ENCODE measurements at regions not wholly inside any gene's neighbourhood (a gene's known extent, or its start where the extent isn't known, plus 50 kb on each side); places are given as distances from the start of the nearest gene placed in this dataset.

DNA sequence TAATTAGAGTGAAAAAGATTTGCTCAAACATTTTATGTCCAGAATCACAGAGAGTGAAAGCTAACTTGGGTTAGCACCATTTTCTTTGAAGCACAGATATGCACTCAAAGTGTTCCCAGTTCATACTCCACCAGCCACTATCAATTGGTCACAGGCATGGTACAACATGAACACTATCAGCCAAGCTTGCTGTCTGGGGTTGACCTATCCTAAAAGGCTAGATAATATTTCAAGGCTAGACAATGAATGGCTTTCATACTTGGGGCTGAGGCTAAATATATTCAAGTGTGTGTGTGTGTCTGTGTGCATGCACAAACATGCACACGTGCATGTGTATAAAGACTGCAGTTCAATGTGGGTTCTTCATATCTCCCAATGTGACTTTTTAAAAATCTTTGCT lies 783.0 kb upstream of the GJE1 start:
- in situ Hi-C loops (cut with MboI), result no loop called here
- 89 to 95% methylated on average over 1 of the region's 1 CpG for WGBS, 2 experiments (ENCODE audit: low coverage in 1 of 2, low lambda C conversion rate in 2 of 2, missing lambda C conversion rate in 2 of 2)

DNA sequence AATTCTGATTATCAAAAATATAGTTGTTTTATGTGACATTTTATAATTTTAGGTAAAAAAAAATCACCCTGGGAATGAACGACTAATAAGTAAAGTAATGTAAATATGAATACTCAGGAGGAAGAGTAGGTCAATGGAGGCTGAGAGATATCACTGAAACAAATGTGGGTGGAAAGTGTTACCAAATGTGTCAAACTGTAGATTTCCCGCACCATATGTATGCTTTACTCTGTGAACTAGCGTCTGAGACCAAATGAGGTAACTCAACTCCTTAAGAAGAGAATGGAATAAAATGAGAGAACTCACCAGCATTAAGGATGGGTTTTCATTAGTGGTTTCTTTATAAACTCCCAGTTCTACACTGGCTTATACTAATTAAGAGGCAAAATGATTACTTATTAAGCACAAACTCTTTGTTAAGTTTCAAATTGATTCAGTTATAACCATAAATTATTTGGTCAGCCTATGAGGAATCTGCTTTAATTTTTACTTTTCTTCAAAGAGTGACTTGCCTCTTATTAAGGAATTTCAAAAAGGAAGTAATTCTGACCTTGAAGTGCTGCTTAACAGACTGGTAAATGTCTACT lies 784.7 kb upstream of the GJE1 start:
- no peaks in the 10 kb centered on the region for H4K20me1 ChIP-seq (ENCODE audit: insufficient read depth)
- H3K4me1 ChIP-seq (ENCODE audit: insufficient read depth), result no peaks in the 10 kb centered on the region
- H3K36me3 ChIP-seq (ENCODE audit: low read depth), result no peaks in the 10 kb centered on the region
- 91 to 96% methylated on average over 3 of the region's 3 CpGs for WGBS, 2 experiments (ENCODE audit: low coverage in 1 of 2, low lambda C conversion rate in 2 of 2, missing lambda C conversion rate in 2 of 2)
- H3K9ac ChIP-seq, result no peak overlapping the region
- no peaks in the 10 kb centered on the region for H3K9me2 ChIP-seq (ENCODE audit: insufficient read depth)
- no peaks in the 10 kb centered on the region for H3K79me2 ChIP-seq (ENCODE audit: insufficient read depth)
- H3K9me3 ChIP-seq (ENCODE audit: low read depth), result no peaks in the 10 kb centered on the region
- DNase-seq, result no peak
- no peaks in the 10 kb centered on the region for H3K27me3 ChIP-seq (replicated peaks; ENCODE audit: insufficient read depth)
- in situ Hi-C loops (cut with MboI), result no loop called here
- H3F3A ChIP-seq (ENCODE audit: insufficient read depth), result no peaks in the 10 kb centered on the region
- H2AFZ ChIP-seq, result 0 out of 2 replicates have a peak overlapping the region, but pooled peaks have one; percentile 16
- H3K4me2 ChIP-seq (ENCODE audit: unreplicated experiment), result no peak overlapping the region
- TF ChIP-seq EZH2 (IDR thresholded peaks at IDR 0.05; ENCODE audit: insufficient read depth, poor library complexity, severe bottlenecking) (no peak), EZH2phosphoT487 (IDR thresholded peaks at IDR 0.05; ENCODE audit: insufficient read depth, low read depth) (no peak)
- H3K4me3 ChIP-seq, result no peak overlapping the region
- H3K27ac ChIP-seq, result no peak overlapping the region

More for the DNA sequence above, 783.0 kb upstream of the GJE1 start:
- Histone ChIP-seq H3K27ac (no peak overlapping the region), H3K9ac (no peak overlapping the region), H3F3A (ENCODE audit: insufficient read depth) (no peaks in the 10 kb centered on the region), H3K4me1 (ENCODE audit: insufficient read depth) (no peaks in the 10 kb centered on the region), H3K4me2 (ENCODE audit: unreplicated experiment) (no peak overlapping the region), H4K20me1 (ENCODE audit: insufficient read depth) (no peaks in the 10 kb centered on the region), H3K9me3 (ENCODE audit: low read depth) (no peaks in the 10 kb centered on the region), H3K4me3 (no peak overlapping the region), H3K27me3 (replicated peaks; ENCODE audit: insufficient read depth) (no peaks in the 10 kb centered on the region), H3K36me3 (ENCODE audit: low read depth) (no peaks in the 10 kb centered on the region), H3K9me2 (ENCODE audit: insufficient read depth) (no peaks in the 10 kb centered on the region), H2AFZ (no peak overlapping the region), H3K79me2 (ENCODE audit: insufficient read depth) (no peaks in the 10 kb centered on the region)
- DNase-seq, result no peak
- TF ChIP-seq EZH2 (IDR thresholded peaks at IDR 0.05; ENCODE audit: insufficient read depth, poor library complexity, severe bottlenecking) (no peak), EZH2phosphoT487 (IDR thresholded peaks at IDR 0.05; ENCODE audit: insufficient read depth, low read depth) (no peak)

DNA sequence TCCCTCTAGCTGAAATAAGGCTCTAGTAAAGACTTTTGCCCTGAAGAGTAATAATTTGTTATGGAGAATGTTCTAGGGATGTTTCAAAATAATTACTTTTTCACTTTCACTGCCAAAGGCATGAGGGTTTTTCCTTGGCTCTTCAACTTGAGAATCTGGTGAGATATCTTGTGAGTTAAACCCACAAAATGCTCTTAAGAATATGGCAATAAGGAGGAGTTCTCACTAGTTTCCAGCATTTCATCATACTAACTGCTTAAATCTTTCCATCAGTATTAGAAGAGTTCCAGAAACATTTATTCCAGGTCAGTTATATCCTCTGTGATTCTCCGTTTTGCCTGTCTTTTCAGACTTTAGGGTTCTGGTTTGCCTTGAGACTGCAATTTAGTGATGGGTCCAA lies 785.6 kb upstream of the GJE1 start:
- 52 to 63% methylated on average over 1 of the region's 1 CpG for WGBS, 2 experiments (ENCODE audit: low coverage in 1 of 2, low lambda C conversion rate in 2 of 2, missing lambda C conversion rate in 2 of 2)
- DNase-seq, result no peak
- no peaks in the 10 kb centered on the region for H3K9me3 ChIP-seq (ENCODE audit: low read depth)
- H4K20me1 ChIP-seq (ENCODE audit: insufficient read depth), result no peaks in the 10 kb centered on the region
- TF ChIP-seq EZH2phosphoT487 (IDR thresholded peaks at IDR 0.05; ENCODE audit: insufficient read depth, low read depth) (no peak), EZH2 (IDR thresholded peaks at IDR 0.05; ENCODE audit: insufficient read depth, poor library complexity, severe bottlenecking) (no peak)
- no peaks in the 10 kb centered on the region for H3K36me3 ChIP-seq (ENCODE audit: low read depth)
- H3K79me2 ChIP-seq (ENCODE audit: insufficient read depth), result no peaks in the 10 kb centered on the region
- in situ Hi-C loops (cut with MboI), result no loop called here
- H3K4me1 ChIP-seq (ENCODE audit: insufficient read depth), result no peaks in the 10 kb centered on the region
- H3K4me2 ChIP-seq (ENCODE audit: unreplicated experiment), result no peak overlapping the region
- no peaks in the 10 kb centered on the region for H3F3A ChIP-seq (ENCODE audit: insufficient read depth)
- no peak overlapping the region for H3K4me3 ChIP-seq
- no peak overlapping the region for H3K9ac ChIP-seq
- no peak overlapping the region for H3K27ac ChIP-seq
- no peaks in the 10 kb centered on the region for H3K9me2 ChIP-seq (ENCODE audit: insufficient read depth)
- no peaks in the 10 kb centered on the region for H3K27me3 ChIP-seq (replicated peaks; ENCODE audit: insufficient read depth)
- H2AFZ ChIP-seq, result peak overlapping the region; percentile 56

DNA sequence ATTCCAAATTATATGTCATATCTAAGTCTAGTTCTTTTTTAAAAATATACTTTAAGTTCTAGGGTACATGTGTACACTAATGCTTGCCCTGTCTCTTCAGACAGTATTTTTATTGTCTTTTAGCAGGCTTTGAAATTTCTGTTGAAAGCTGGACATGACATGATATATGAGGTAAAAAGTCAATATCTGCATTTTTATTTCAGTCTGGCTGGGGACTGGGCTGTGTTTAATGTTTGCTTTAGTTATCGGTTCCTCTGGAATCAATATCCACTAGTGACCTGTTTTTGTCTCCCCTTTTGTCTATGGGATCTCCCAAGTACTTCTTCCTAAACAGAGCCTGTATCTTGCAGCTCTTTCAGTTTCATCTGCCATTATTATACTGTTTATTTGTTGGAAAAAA lies 786.2 kb upstream of the GJE1 start:
- Histone ChIP-seq H3K27ac (no peak overlapping the region), H3K27me3 (replicated peaks; ENCODE audit: insufficient read depth) (no peaks in the 10 kb centered on the region), H3K4me2 (ENCODE audit: unreplicated experiment) (no peak overlapping the region), H2AFZ (peak overlapping the region; percentile 56), H3K4me3 (no peak overlapping the region), H3K4me1 (ENCODE audit: insufficient read depth) (no peaks in the 10 kb centered on the region), H4K20me1 (ENCODE audit: insufficient read depth) (no peaks in the 10 kb centered on the region), H3F3A (ENCODE audit: insufficient read depth) (no peaks in the 10 kb centered on the region), H3K36me3 (ENCODE audit: low read depth) (no peaks in the 10 kb centered on the region), H3K9me2 (ENCODE audit: insufficient read depth) (no peaks in the 10 kb centered on the region), H3K9me3 (ENCODE audit: low read depth) (no peaks in the 10 kb centered on the region), H3K79me2 (ENCODE audit: insufficient read depth) (no peaks in the 10 kb centered on the region), H3K9ac (no peak overlapping the region)
- WGBS, 2 experiments (ENCODE audit: low coverage in 1 of 2, low lambda C conversion rate in 2 of 2, missing lambda C conversion rate in 2 of 2), result 60 to 63% methylated on average over 1 of the region's 1 CpG
- DNase-seq, result no peak
- TF ChIP-seq EZH2 (IDR thresholded peaks at IDR 0.05; ENCODE audit: insufficient read depth, poor library complexity, severe bottlenecking) (no peak), EZH2phosphoT487 (IDR thresholded peaks at IDR 0.05; ENCODE audit: insufficient read depth, low read depth) (no peak)
- in situ Hi-C loops (cut with MboI), result no loop called here

DNA sequence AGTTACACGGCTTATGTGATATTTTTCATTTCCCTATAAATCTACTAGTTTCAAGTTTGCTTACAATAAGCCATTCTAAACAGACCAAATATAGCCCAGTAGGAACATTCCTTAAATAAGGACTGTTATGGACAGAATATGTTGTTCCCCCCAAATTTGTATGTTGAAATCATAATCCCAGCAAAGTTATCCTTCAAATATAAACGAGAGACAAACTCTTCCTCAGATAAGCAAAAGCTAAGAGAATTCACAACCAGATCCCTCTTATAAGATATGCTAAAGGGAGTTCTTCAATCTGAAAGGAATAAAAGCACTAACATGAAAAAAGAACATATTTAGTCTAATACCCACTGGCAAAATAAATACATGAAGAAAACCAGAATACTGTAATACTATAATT lies 795.5 kb upstream of the GJE1 start:
- Histone ChIP-seq H3K9me2 (ENCODE audit: insufficient read depth) (no peaks in the 10 kb centered on the region; the same call in 1 of the 2 replicates), H3K4me2 (ENCODE audit: unreplicated experiment) (no peak overlapping the region), H3K27ac (no peak overlapping the region), H3K4me3 (no peak overlapping the region), H3K4me1 (ENCODE audit: insufficient read depth) (no peaks in the 10 kb centered on the region), H3K27me3 (replicated peaks; ENCODE audit: insufficient read depth) (no peaks in the 10 kb centered on the region), H3K9me3 (ENCODE audit: low read depth) (no peaks in the 10 kb centered on the region), H3K79me2 (ENCODE audit: insufficient read depth) (no peaks in the 10 kb centered on the region), H2AFZ (no peak overlapping the region), H3F3A (ENCODE audit: insufficient read depth) (no peaks in the 10 kb centered on the region), H3K36me3 (ENCODE audit: low read depth) (no peaks in the 10 kb centered on the region), H3K9ac (no peak overlapping the region), H4K20me1 (ENCODE audit: insufficient read depth) (no peaks in the 10 kb centered on the region)
- in situ Hi-C loops (cut with MboI), result no loop called here
- DNase-seq, result no peak
- 87 to 95% methylated on average over 2 of the region's 2 CpGs for WGBS, 2 experiments (ENCODE audit: low coverage in 1 of 2, low lambda C conversion rate in 2 of 2, missing lambda C conversion rate in 2 of 2)
- TF ChIP-seq EZH2phosphoT487 (IDR thresholded peaks at IDR 0.05; ENCODE audit: insufficient read depth, low read depth) (no peak), EZH2 (IDR thresholded peaks at IDR 0.05; ENCODE audit: insufficient read depth, poor library complexity, severe bottlenecking) (no peak)

All from GM23248 (cell line).